NT2/D1 (cell line): ENCODE measurements at regions not wholly inside any gene's neighbourhood (a gene's known extent, or its start where the extent isn't known, plus 50 kb on each side); places are given as distances from the start of the nearest gene placed in this dataset.

Experiments
- DNase-seq: peaks from one replicate; pipeline ENCODE4 v3.0.0-alpha.2; 2011; ENCODE audit warnings: low read depth, low spot score
- H3K27me3 ChIP-seq: 2 replicates; pipeline ENCODE4 v1.6.0; 2011; ENCODE audit warnings: mild to moderate bottlenecking; ENCODE audit not compliant: insufficient read length, insufficient read depth
- H3K36me3 ChIP-seq: 2 replicates; pipeline ENCODE4 v1.6.1; 2011; ENCODE audit warnings: mild to moderate bottlenecking, low read length, mixed read lengths; ENCODE audit not compliant: insufficient read depth, insufficient read length
- H3K4me1 ChIP-seq: 2 replicates; pipeline ENCODE4 v1.5.1; 2011; ENCODE audit not compliant: insufficient read depth, insufficient read length
- H3K4me3 ChIP-seq: 2 replicates; pipeline ENCODE4 v1.5.1; 2011; ENCODE audit warnings: low read depth; ENCODE audit not compliant: insufficient read length
- H3K9ac ChIP-seq: 2 replicates; pipeline ENCODE4 v1.6.0; 2011; ENCODE audit warnings: low read depth; ENCODE audit not compliant: insufficient read length
- H3K9me3 ChIP-seq: 2 replicates; pipeline ENCODE4 v1.5.1; 2011; ENCODE audit warnings: mild to moderate bottlenecking, low read length; ENCODE audit not compliant: insufficient read depth
- SUZ12 ChIP-seq: IDR thresholded peaks from 2 replicates; pipeline ENCODE4 v1.6.1; 2011; ENCODE audit not compliant: insufficient read length, insufficient read depth; ENCODE audit errors: extremely low read depth
- YY1 ChIP-seq: IDR thresholded peaks from 2 replicates; pipeline ENCODE4 v1.6.1; 2011; ENCODE audit not compliant: insufficient read length, insufficient read depth
- ZNF274 ChIP-seq: IDR thresholded peaks from 2 replicates; pipeline ENCODE4 v1.6.1; 2011; ENCODE audit warnings: mild to moderate bottlenecking, low read depth, low read length

DNA sequence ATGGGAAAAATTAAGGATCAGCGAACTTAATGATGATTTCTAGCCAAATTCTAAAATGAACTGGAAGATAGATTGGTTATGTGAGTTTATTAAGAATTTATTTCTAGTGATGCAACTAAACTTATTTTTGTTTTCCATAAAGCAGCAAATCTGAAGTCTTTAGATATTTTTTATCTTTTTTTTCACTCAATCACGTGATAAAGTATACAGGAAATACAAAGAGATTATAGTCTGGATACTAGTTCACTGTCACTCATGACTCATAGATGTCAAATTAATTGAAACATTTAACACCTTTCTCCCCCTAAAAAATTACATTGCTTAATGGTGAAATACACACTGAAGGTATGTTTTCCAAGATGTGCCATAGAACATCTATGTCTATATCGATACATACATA is 416.9 kb downstream of the TUSC7 start:
- Histone ChIP-seq H3K36me3 (no peaks in the 10 kb centered on the region), H3K9ac (no peak overlapping the region), H3K9me3 (no peaks in the 10 kb centered on the region), H3K4me1 (no peaks in the 10 kb centered on the region), H3K4me3 (no peak overlapping the region), H3K27me3 (no peaks in the 10 kb centered on the region)
- TF ChIP-seq ZNF274 (no peak), SUZ12 (no peak), YY1 (no peak)
- no peak for DNase-seq

DNA sequence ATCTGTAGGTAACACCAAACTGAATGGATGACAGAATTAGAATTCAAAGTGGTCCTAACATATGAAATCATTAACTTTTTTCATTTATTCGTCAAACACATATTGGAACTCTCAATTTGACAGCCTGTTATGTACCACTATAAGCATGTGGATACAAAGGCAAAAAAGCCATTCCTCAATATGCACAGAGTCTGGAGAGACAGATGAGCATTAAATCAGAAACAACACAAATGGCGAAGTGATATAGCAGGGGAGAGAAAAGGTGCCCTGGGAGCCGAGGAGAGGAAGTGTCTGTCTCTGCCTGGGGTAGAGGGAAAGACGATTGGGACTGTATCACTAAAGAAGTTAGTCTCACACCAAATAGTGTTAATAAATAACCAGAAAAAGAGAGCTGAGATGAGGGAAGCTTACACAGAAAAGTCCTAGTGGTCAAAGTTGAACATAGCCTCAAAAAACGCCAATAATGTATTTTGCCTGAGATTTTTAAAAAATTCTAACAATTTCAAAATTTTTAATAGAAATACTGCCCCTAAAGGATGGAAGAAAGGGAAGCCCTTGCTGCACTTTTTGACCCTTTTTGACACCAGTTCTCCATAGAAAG is 417.5 kb downstream of the TUSC7 start:
- H3K36me3 ChIP-seq: no peaks in the 10 kb centered on the region
- H3K4me1 ChIP-seq: no peaks in the 10 kb centered on the region
- no peak for TF ChIP-seq ZNF274
- no peak for TF ChIP-seq YY1
- no peak for TF ChIP-seq SUZ12
- no peak overlapping the region for H3K9ac ChIP-seq
- H3K27me3 ChIP-seq: no peaks in the 10 kb centered on the region
- no peak for DNase-seq
- H3K9me3 ChIP-seq: no peaks in the 10 kb centered on the region
- no peak overlapping the region for H3K4me3 ChIP-seq

DNA sequence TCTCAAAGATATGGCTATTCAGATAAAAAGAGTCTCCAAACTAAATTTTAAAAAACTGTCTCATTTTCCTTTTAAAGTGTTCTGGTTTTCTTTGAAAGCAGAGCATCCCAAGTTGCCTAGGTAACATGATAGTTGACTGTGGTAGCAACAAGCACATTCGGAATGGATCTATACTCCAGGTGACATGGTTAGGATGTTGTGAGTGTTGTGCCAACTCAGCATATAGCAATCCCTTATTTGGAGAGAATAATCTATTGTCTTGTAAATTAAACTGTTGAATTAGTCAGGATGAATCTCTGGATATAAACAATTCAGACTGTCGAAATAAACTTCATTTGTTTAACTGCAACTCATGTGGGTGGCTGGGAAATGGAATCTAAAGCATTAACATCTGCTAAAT is 418.6 kb downstream of the TUSC7 start:
- Histone ChIP-seq H3K4me1 (no peaks in the 10 kb centered on the region), H3K4me3 (no peak overlapping the region), H3K9me3 (no peaks in the 10 kb centered on the region), H3K36me3 (no peaks in the 10 kb centered on the region), H3K9ac (no peak overlapping the region), H3K27me3 (no peaks in the 10 kb centered on the region)
- TF ChIP-seq YY1 (no peak), ZNF274 (no peak), SUZ12 (no peak)
- DNase-seq: no peak

DNA sequence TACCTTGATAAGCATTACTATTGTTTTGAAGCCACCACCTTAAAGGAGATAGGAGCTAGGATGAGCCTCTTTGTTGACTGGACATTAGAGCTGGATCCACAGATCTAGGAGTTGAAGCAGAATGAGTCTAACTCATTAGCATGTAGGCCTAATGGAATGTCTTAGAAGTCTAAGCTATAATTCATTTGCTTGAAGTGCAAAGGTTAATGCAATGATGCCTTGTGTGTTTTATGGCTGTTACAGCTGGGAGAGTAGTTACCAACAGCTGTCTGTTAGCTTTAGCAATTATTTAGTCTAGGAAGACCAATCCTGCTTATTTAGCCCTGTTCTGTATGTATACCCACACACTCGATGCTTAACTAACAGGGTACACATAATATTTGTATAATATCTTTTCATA is 419.3 kb downstream of the TUSC7 start:
- H3K4me1 ChIP-seq: no peaks in the 10 kb centered on the region
- H3K9me3 ChIP-seq: no peaks in the 10 kb centered on the region
- TF ChIP-seq YY1 (no peak), SUZ12 (no peak), ZNF274 (no peak)
- DNase-seq: no peak
- H3K9ac ChIP-seq: no peak overlapping the region
- no peaks in the 10 kb centered on the region for H3K27me3 ChIP-seq
- H3K36me3 ChIP-seq: no peaks in the 10 kb centered on the region
- H3K4me3 ChIP-seq: no peak overlapping the region

DNA sequence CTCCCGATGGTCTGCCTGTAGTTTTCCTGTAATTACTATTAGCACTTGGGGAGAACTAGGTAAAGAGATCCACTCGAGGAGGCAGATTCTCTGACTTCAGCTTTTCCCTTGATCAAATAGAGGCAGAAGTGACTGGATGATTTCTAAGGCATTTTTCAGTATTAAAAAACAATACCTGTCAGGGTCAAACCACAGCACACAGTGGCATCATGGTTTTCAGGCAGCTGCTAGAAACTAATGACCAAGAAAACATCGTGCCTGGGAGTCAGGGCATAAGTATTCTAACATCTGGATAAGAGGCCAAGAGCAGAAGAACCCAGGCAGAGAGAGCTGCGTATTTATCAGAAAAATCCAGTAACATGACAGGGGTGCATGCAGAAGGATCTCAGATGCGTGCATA is 419.9 kb downstream of the TUSC7 start:
- Histone ChIP-seq H3K9me3 (no peaks in the 10 kb centered on the region), H3K27me3 (no peaks in the 10 kb centered on the region), H3K4me3 (no peak overlapping the region), H3K36me3 (no peaks in the 10 kb centered on the region), H3K9ac (no peak overlapping the region), H3K4me1 (no peaks in the 10 kb centered on the region)
- DNase-seq: no peak
- TF ChIP-seq ZNF274 (no peak), SUZ12 (no peak), YY1 (no peak)

DNA sequence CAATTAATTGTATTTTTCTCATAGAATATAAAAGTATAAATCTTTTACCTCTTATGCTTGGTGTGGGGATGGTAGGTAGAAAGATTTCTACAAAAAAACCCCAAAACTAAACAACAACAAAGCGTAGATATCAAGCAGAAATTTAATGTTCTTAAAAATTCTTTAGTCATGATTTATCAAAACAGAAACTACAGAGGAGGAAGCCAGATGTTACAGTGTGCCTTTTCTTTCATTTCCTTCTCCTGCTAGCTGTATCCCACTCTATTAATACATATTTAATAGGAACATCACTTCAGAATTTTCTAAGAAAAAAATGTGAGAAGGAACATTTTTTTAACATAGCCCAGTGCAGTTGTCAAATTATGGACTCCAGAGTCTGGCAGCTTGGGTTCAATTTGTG is 420.6 kb downstream of the TUSC7 start:
- TF ChIP-seq YY1 (no peak), ZNF274 (no peak), SUZ12 (no peak)
- no peaks in the 10 kb centered on the region for H3K9me3 ChIP-seq
- no peak overlapping the region for H3K4me3 ChIP-seq
- H3K36me3 ChIP-seq: no peaks in the 10 kb centered on the region
- H3K4me1 ChIP-seq: no peaks in the 10 kb centered on the region
- no peak overlapping the region for H3K9ac ChIP-seq
- no peaks in the 10 kb centered on the region for H3K27me3 ChIP-seq
- no peak for DNase-seq

DNA sequence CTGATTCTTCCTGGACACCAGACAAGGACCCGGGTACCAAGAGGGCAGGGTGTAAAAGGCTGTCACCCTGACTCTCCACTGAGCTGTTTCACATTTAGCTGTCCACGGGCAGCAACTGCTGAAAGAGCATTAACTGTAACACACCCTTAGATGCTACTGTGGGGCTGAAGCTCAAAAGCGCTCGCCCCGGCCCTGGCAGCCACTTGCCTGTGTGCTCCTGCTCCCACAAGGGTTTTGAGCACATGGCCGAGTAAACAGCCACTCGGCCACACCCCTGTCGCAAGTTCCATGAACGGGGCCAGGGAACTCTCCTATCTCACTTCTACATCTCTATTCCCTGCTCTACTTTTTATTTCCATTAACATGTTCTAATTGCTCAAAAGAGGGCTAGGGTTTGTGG is 421.7 kb downstream of the TUSC7 start:
- DNase-seq: no peak
- Histone ChIP-seq H3K27me3 (no peaks in the 10 kb centered on the region), H3K4me3 (no peak overlapping the region), H3K9ac (no peak overlapping the region), H3K36me3 (no peaks in the 10 kb centered on the region), H3K4me1 (no peaks in the 10 kb centered on the region), H3K9me3 (no peaks in the 10 kb centered on the region)
- TF ChIP-seq SUZ12: no peak
- no peak for TF ChIP-seq ZNF274
- TF ChIP-seq YY1: no peak
